Activated T-helper 2 cell treated with anti-CD3 and anti-CD28 coated beads, Interferon-gamma antibody, Interleukin-2, Interleukin-4, amounts not matched to agents 10 μg/mL and 5 μg/mL and 100 μg/mL, durations not matched to agents 14 hours and 24 hours and 36 hours (primary cell): ENCODE measurements at regions not wholly inside any gene's neighbourhood (a gene's known extent, or its start where the extent isn't known, plus 50 kb on each side); places are given as distances from the start of the nearest gene placed in this dataset.

Experiments used
- DNase-seq: peaks from one replicate; pipeline ENCODE4 v3.0.0; 2021; ENCODE audit warnings: low spot score
- H3K27ac Mint-ChIP-seq: one replicate; pipeline ENCODE4 v1.8.0; 2021; ENCODE audit warnings: mixed read lengths
- H3K27me3 Mint-ChIP-seq: one replicate; pipeline ENCODE4 v1.8.0; 2021; ENCODE audit warnings: low read depth, mixed read lengths
- H3K36me3 Mint-ChIP-seq: one replicate; pipeline ENCODE4 v1.8.0; 2021; ENCODE audit warnings: low read depth, mixed read lengths
- H3K4me1 Mint-ChIP-seq: one replicate; pipeline ENCODE4 v1.8.0; 2021; ENCODE audit warnings: low read depth, mixed read lengths
- H3K4me3 Mint-ChIP-seq: one replicate; pipeline ENCODE4 v1.8.0; 2021; ENCODE audit warnings: low read depth, mild to moderate bottlenecking, moderate library complexity, mixed read lengths
- H3K9me3 Mint-ChIP-seq: one replicate; pipeline ENCODE4 v1.8.0; 2021; ENCODE audit warnings: mixed read lengths
- intact Hi-C: fragments of 100-400 bp; cut with micrococcal nuclease; formaldehyde crosslinking; loops from one replicate; pipeline ENCODE4 v1.15.1; 2023

DNA sequence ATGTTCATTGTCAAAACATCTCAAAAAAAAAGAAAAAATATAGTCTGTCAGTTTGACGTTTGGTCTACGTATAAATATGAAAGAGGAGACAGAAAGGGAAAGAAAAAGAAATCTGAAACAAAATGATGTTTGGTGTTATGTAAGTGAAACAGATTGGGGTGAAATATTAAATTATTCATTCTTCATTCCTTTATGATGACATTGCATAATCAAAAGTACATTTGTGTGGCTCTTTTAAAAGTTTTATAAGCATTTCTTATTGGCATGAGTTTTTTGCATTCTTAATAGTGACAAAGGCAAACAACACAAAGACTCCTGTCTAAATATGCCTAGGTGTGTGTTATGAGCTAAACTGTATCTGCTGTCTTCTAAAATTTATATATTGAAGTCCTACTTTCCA lies 232.6 kb downstream of the EFNB2 start:
- H3K27ac Mint-ChIP-seq: no peak overlapping the region
- no peaks in the 10 kb centered on the region for H3K27me3 Mint-ChIP-seq
- peaks cover 3% of the 10 kb centered on the region for H3K9me3 Mint-ChIP-seq
- no peak overlapping the region for H3K4me3 Mint-ChIP-seq
- intact Hi-C loops: no loop called here
- no peak for DNase-seq
- no peaks in the 10 kb centered on the region for H3K4me1 Mint-ChIP-seq
- no peaks in the 10 kb centered on the region for H3K36me3 Mint-ChIP-seq

DNA sequence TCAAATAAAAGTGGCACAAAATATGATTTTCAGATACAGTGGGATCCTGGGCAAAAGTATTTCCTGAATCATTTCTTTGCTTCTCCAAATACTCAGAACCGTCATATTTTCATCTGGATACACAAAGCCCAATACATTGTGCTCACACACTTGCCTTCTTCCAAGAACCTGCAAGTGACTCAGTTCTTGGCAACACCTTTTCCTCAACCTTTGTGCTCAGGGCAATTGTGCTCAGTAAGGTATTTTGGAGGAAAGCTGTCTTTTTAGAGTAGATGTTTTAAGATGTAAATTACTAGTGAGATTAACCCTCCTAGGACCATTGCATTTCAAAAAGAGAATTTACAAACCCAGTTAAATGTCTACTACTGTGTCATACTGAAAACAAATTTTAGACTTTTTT lies 233.5 kb downstream of the EFNB2 start:
- intact Hi-C loops: no loop called here
- Mint-ChIP-seq H3K36me3 (no peaks in the 10 kb centered on the region), H3K9me3 (peaks cover 3% of the 10 kb centered on the region), H3K27ac (no peak overlapping the region), H3K27me3 (no peaks in the 10 kb centered on the region), H3K4me3 (no peak overlapping the region), H3K4me1 (no peaks in the 10 kb centered on the region)
- DNase-seq: no peak

DNA sequence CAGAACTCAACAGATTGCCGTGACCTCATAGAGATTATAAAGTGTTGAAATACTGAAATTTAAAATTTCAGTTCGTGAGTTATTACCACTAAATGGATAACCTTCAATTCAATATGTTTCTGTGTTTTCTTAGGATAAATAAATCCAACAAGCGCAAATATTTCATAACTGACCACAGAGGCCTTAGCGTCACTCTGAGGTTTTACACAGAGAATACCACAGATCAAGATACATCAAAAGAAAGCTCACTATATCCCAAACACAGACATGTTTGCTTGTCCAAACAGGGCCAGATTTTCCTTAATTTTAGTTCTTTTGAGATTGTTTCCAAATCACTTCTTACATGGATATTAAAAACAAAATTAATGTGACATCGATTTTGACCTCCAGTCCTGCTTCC lies 235.8 kb downstream of the EFNB2 start:
- H3K4me3 Mint-ChIP-seq: no peak overlapping the region

DNA sequence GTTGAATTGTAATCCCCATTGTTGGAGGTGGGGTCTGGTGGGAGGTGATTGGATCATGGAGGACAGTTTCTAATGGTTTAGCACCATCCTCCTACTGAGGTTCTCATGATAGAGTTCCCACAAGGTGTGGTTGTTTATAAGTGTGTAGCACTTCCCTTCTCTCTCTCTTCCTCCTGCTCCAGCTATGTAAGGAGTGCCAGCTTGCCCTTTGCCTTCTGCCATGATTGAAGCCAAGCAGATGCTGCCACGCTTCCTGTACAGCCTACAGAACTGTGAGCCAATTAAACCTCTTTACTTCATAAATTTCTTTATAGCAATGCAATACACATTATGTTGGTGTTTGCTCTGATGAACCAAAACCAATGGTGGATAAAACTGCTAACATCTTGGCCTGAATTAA lies 238.2 kb downstream of the EFNB2 start:
- intact Hi-C loops: no loop called here
- Mint-ChIP-seq H3K9me3 (no peaks in the 10 kb centered on the region), H3K27ac (no peak overlapping the region), H3K4me1 (no peaks in the 10 kb centered on the region), H3K27me3 (no peaks in the 10 kb centered on the region), H3K36me3 (no peaks in the 10 kb centered on the region), H3K4me3 (no peak overlapping the region)
- DNase-seq: no peak

More for the DNA sequence above, 235.8 kb downstream of the EFNB2 start:
- no peaks in the 10 kb centered on the region for H3K4me1 Mint-ChIP-seq
- no peaks in the 10 kb centered on the region for H3K27me3 Mint-ChIP-seq
- H3K9me3 Mint-ChIP-seq: no peaks in the 10 kb centered on the region
- no peaks in the 10 kb centered on the region for H3K36me3 Mint-ChIP-seq
- H3K27ac Mint-ChIP-seq: no peak overlapping the region
- intact Hi-C loops: no loop called here
- DNase-seq: no peak

DNA sequence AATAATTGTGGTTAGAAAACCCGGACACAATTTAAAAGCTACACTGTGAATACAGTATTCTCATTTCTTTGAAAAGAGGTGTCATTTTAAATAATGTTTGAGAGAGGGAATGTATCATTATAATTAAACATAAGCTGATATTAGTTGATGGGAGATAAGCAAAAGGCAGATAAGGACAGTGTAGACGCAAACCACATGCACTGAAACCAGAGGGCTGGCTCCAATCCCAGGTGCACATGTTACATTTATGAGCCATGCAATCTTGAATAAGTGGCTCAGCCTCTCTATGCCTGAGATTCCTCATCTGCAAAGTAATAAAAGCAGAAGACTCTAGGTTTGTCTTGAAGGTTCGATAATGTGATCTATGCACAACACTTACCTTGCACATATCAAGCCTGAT lies 238.7 kb downstream of the EFNB2 start:
- H3K4me1 Mint-ChIP-seq: no peaks in the 10 kb centered on the region
- H3K9me3 Mint-ChIP-seq: no peaks in the 10 kb centered on the region
- H3K27me3 Mint-ChIP-seq: no peaks in the 10 kb centered on the region
- no peaks in the 10 kb centered on the region for H3K36me3 Mint-ChIP-seq
- H3K27ac Mint-ChIP-seq: no peak overlapping the region
- DNase-seq: no peak
- intact Hi-C loops: no loop called here
- no peak overlapping the region for H3K4me3 Mint-ChIP-seq

DNA sequence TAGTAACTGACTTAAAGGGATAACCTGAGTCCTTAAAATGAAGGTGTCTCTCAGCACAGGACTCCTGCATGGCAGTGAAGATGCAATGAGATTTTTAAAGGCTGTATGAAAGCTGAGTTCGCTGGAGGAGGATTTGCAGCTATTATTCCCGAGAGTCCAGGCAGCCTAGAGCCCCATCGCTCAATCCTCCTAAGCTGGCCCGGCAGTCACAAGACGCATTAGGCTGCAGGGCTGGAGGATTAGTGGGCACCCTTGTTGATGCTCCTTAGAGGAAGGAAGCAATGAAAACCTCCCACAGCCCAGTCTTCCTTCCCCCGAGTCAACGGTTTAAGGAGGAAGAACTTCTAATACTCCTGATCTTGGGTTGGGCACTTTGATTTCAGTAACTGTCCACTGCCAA lies 239.5 kb downstream of the EFNB2 start:
- H3K36me3 Mint-ChIP-seq: no peaks in the 10 kb centered on the region
- DNase-seq: no peak
- no peak overlapping the region for H3K4me3 Mint-ChIP-seq
- intact Hi-C loops: no loop called here
- no peak overlapping the region for H3K27ac Mint-ChIP-seq
- H3K4me1 Mint-ChIP-seq: no peaks in the 10 kb centered on the region
- H3K27me3 Mint-ChIP-seq: no peaks in the 10 kb centered on the region
- no peaks in the 10 kb centered on the region for H3K9me3 Mint-ChIP-seq

DNA sequence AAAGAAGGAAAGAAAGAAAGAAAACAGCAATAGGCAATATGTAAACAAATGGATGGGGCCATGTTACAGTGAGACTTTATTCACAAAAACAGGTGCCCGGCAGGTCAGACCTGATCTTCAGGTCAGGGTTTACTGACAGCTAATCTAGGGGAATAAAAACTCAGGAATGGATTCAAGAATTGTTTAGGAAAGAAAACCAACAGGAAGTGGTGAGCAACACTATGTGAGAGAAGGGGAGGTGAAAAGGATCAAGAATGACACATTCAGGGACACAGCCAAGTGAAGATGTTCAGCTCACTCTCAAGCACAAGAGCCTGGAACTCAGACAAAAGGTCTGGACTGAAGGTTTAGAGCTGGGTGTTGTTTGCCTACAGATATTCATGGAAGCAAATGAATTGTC lies 244.5 kb downstream of the EFNB2 start:
- intact Hi-C loops: no loop called here
- Mint-ChIP-seq H3K36me3 (no peaks in the 10 kb centered on the region), H3K4me1 (no peaks in the 10 kb centered on the region), H3K9me3 (no peaks in the 10 kb centered on the region), H3K27ac (no peak overlapping the region), H3K4me3 (no peak overlapping the region), H3K27me3 (no peaks in the 10 kb centered on the region)
- DNase-seq: no peak

DNA sequence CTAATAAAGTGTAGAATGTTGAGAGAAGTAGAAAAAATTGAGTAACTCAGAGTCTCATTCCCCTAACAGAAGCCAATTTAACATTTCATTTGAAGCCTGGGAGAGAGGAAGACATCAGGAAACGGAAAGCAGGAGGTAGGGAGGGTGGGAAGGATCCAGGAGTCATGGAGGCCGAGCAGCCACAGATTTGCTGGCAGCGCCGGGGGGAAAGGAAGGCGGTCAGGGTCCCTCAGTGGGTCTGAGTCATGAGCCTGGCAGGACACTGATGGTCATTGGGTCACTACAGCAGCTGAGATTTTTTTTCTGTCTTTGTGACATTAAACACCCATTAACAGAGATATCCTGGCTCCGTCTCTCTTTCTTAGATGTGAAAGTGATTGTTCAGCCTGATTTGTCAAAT lies 248.1 kb downstream of the EFNB2 start:
- no peaks in the 10 kb centered on the region for H3K4me1 Mint-ChIP-seq
- intact Hi-C loops: no loop called here
- H3K27me3 Mint-ChIP-seq: no peaks in the 10 kb centered on the region
- no peaks in the 10 kb centered on the region for H3K36me3 Mint-ChIP-seq
- H3K27ac Mint-ChIP-seq: no peak overlapping the region
- H3K4me3 Mint-ChIP-seq: no peak overlapping the region
- DNase-seq: no peak
- no peaks in the 10 kb centered on the region for H3K9me3 Mint-ChIP-seq

DNA sequence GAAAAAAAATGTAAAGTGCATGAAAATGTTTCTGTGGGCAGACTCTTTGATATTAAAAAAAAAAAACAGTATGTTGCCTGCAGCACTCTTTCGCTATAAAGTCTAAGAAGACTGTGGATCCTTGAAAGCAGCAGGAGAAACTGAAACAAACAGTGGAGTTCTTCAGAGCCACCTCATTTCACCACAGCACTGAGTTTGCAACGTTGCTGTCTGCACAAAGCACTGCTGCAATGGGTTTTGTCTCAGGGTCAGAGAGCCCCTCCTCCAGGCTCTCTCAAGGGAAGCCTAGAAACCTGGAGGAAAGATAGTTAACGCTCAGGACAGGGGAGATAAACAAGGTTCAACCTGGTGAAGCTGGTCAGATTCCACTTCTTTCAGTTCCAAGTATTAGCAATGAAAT lies 248.7 kb downstream of the EFNB2 start:
- H3K27ac Mint-ChIP-seq: no peak overlapping the region
- H3K9me3 Mint-ChIP-seq: no peaks in the 10 kb centered on the region
- H3K4me1 Mint-ChIP-seq: no peaks in the 10 kb centered on the region
- H3K27me3 Mint-ChIP-seq: no peaks in the 10 kb centered on the region
- DNase-seq: no peak
- no peaks in the 10 kb centered on the region for H3K36me3 Mint-ChIP-seq
- H3K4me3 Mint-ChIP-seq: no peak overlapping the region
- intact Hi-C loops: no loop called here

DNA sequence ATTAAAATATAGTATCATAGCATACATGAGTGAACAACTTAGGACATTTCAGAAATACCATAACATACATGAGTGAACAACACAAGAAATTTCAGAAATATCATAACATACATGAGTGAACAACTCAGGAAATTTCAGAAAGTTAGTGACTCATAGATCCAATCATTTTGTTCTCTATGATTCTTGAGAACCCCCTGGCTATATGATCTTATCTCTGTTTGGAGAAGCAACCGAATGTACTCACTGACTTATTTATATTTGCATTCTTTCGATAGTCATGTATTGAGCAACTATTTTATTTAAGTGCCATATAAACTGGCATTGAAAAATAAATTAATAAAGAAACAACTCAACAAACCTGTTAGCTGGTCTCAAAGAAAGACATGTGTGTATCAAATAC lies 251.1 kb downstream of the EFNB2 start:
- H3K4me1 Mint-ChIP-seq: no peaks in the 10 kb centered on the region
- no peak for DNase-seq
- H3K27ac Mint-ChIP-seq: no peak overlapping the region
- H3K27me3 Mint-ChIP-seq: no peaks in the 10 kb centered on the region
- no peak overlapping the region for H3K4me3 Mint-ChIP-seq
- intact Hi-C loops: no loop called here
- no peaks in the 10 kb centered on the region for H3K36me3 Mint-ChIP-seq
- no peaks in the 10 kb centered on the region for H3K9me3 Mint-ChIP-seq

DNA sequence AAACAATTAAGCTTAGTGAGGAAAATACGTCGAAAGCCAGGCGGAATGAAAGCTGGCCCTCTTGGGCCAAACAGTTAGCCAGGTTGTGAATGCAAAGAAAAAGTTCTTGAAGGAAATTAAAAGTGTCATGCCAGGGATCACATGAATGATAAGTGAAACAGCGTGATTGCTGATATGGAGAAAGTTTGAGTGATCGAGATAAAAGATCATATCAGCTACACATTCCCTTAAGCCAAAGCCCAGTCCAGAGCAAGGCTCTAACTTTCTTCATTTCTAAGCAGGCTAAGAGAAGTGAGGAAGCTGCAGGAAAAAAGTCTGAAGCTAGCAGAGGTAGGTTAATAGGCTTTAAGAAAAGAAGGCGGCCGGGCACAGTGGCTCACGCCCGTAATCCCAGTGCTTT lies 254.0 kb downstream of the EFNB2 start:
- no peak for DNase-seq
- H3K36me3 Mint-ChIP-seq: no peaks in the 10 kb centered on the region
- H3K27ac Mint-ChIP-seq: no peak overlapping the region
- intact Hi-C loops: no loop called here
- H3K27me3 Mint-ChIP-seq: no peaks in the 10 kb centered on the region
- no peaks in the 10 kb centered on the region for H3K9me3 Mint-ChIP-seq
- H3K4me3 Mint-ChIP-seq: no peak overlapping the region
- no peaks in the 10 kb centered on the region for H3K4me1 Mint-ChIP-seq

DNA sequence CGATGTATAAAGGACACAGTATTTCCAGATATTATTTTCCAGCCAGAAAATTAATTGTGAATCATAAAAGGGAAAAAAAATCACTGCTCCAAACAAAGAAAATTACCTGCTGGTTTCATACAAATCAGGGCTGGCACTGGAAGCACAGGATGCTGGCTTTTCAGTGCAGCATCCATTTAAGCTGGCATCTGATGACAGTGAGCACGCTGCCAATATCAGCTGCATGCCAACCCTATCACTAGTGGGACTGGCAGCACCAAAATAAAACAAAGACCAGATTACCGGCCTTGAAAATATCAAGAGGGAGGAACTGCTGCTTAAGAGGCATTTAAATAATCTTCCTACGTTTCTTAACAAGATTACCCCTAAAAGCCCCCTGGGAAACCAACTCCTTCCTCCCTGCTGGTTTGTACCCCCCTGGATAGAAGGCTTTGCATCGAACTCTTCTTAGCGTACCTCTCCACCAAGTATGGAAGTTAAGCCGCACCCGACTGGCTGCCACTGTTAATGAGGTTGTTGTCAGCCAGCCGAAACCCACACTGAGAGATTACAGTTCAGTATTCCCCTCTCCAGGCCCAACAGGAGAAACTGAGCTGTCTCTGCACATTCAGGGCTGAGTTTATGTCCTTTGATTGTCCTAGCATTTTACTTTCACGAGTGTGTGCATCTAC lies 257.8 kb downstream of the EFNB2 start:
- no peak overlapping the region for H3K4me3 Mint-ChIP-seq
- no peaks in the 10 kb centered on the region for H3K4me1 Mint-ChIP-seq
- H3K9me3 Mint-ChIP-seq: no peaks in the 10 kb centered on the region
- no peaks in the 10 kb centered on the region for H3K27me3 Mint-ChIP-seq
- intact Hi-C loops: no loop called here
- DNase-seq: no peak
- no peak overlapping the region for H3K27ac Mint-ChIP-seq
- H3K36me3 Mint-ChIP-seq: no peaks in the 10 kb centered on the region

DNA sequence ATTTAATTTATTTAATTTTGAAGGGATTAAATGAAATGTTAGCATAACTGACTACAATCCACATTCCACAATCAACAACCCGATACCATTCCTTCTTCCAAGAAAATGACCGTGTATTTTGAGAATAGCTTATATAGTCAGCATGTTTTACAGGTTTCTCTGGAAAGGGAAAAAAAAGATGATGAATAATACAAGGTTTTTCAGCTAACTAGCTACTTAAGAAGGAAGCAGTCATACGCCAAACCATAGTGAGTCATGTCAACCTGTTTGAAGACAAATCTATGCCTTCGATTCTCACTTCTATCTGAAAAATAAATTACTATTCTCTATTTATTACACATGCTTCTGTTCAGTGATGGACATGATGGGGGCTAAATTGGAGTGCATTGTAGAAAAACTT lies 258.6 kb downstream of the EFNB2 start:
- Mint-ChIP-seq H3K27ac (no peak overlapping the region), H3K9me3 (no peaks in the 10 kb centered on the region), H3K36me3 (no peaks in the 10 kb centered on the region), H3K4me1 (no peaks in the 10 kb centered on the region), H3K4me3 (no peak overlapping the region), H3K27me3 (no peaks in the 10 kb centered on the region)
- no peak for DNase-seq
- intact Hi-C loops: no loop called here

DNA sequence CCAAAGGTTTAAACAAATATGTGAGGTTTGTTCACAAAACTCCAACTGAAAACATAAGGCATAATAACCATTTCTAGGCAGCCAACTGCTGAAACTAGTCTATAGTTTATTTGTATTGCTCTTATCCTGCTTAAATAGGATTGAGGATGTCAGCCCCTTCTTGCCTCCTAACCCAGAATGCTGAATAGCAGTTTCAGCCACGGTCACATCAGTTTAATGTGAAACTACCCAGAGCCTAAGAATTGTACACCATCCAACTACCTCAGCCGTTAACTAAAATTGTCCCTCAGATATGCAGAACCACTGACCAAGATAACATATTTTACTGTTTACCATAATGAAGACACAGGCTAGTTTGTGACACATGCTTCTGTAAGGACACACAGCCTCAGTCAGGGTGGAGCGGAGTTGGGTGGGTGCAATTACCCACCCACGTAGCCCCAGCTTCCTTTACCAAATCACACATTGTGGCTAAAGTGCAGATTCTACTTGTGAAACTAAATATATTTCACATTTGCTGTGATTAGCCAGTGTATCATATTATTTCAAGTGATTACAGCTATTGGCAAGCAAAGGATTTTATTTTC lies 259.9 kb downstream of the EFNB2 start:
- no peaks in the 10 kb centered on the region for H3K36me3 Mint-ChIP-seq
- no peaks in the 10 kb centered on the region for H3K27me3 Mint-ChIP-seq
- no peak overlapping the region for H3K4me3 Mint-ChIP-seq
- no peak for DNase-seq
- no peaks in the 10 kb centered on the region for H3K9me3 Mint-ChIP-seq
- intact Hi-C loops: no loop called here
- no peak overlapping the region for H3K27ac Mint-ChIP-seq
- H3K4me1 Mint-ChIP-seq: no peaks in the 10 kb centered on the region
